RWPE1 (cell line): ENCODE measurements at regions not wholly inside any gene's neighbourhood (a gene's known extent, or its start where the extent isn't known, plus 50 kb on each side); places are given as distances from the start of the nearest gene placed in this dataset.

Experiments
- CTCF ChIA-PET: fragments of 350-600 bp; sonication (Branson Sonifier 250); formaldehyde crosslinking; extraction: SDS; loops from one replicate; lab custom pipeline; 2021; lab: Yijun Ruan, JAX
- POLR2A ChIA-PET: fragments of 400-600 bp; formaldehyde crosslinking; extraction: SDS; loops from one replicate; lab custom pipeline; 2020; ENCODE audit warnings: antibody characterized with exemption; ENCODE audit not compliant: low non-redundant PET; lab: Yijun Ruan, JAX
- DNase-seq: peaks from one replicate; pipeline ENCODE4 v3.0.0; 2012; ENCODE audit warnings: low spot score
- H3K27ac ChIP-seq: fragments of 450-650 bp; 2 replicates; pipeline ENCODE4 v1.5.1; 2017
- TF ChIP-seq, protein P1 (sequence below): fragments of 450-650 bp; conservative IDR thresholded peaks from 2 replicates; pipeline ENCODE4 v1.5.1; 2017; ENCODE audit warnings: low read depth, mild to moderate bottlenecking

GRCh38 chr14:32254952-32255679 lies 52.0 kb upstream of the RNU6-8 start:
- peak overlapping the region; percentile 64 for H3K27ac ChIP-seq
- ChIA-PET CTCF (interaction anchor here (0.5 to 2.2 kb wide), 26 partner anchors 10 to 919 kb away, joined by 3 to 11 read pairs (median 4); no protein-coding TSS in a partner anchor), POLR2A (no interaction called here)
- TF ChIP-seq, protein P1, sequence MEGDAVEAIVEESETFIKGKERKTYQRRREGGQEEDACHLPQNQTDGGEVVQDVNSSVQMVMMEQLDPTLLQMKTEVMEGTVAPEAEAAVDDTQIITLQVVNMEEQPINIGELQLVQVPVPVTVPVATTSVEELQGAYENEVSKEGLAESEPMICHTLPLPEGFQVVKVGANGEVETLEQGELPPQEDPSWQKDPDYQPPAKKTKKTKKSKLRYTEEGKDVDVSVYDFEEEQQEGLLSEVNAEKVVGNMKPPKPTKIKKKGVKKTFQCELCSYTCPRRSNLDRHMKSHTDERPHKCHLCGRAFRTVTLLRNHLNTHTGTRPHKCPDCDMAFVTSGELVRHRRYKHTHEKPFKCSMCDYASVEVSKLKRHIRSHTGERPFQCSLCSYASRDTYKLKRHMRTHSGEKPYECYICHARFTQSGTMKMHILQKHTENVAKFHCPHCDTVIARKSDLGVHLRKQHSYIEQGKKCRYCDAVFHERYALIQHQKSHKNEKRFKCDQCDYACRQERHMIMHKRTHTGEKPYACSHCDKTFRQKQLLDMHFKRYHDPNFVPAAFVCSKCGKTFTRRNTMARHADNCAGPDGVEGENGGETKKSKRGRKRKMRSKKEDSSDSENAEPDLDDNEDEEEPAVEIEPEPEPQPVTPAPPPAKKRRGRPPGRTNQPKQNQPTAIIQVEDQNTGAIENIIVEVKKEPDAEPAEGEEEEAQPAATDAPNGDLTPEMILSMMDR, result peak; percentile 75
- peak; percentile 53 for DNase-seq

DNA sequence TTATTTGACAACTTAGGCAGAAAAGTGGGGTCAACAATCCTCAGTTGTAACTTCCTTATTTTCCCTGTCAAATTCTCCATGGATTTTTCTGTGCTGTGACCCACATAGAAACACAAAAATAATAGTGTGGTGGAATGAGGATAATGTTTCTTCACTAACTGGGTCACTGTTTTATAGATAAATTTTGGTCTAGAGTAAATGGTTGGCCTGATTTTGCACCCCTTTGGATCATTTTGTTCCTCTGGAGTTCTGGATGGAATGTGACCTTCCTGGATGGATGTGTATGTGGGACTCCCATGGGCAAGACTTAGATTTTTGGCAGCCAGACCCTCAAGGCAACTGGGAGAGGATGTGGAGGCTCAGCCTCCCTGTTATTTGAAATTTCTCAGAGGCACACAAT lies 52.7 kb upstream of the RNU6-8 start:
- ChIA-PET POLR2A (interaction anchor here (1.0 kb wide), 1 partner anchor 179 kb away, joined by 3 read pairs; the partner anchor contains the start of gene ARHGAP5), CTCF (no interaction called here)
- no peak for DNase-seq
- TF ChIP-seq, protein P1, result no peak
- H3K27ac ChIP-seq, result no peak overlapping the region

DNA sequence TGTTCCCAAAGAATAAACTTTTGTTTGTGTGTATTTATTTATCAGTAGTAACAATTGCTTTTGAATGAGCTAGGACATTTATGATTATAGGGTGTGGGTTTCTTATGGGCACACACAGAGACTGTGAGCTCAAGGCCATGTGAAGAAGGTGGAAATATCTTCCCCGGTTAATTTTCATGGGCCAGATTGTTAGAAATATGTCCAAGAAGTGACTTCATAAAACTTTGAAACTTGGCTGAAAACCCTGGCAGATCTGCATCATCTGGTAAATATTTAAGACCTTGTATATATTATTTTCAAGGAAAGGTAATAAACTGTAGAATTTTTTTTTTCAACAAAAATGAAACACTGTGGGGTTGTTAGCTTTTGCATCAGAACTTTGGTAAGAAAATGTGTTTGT lies 53.5 kb upstream of the RNU6-8 start:
- H3K27ac ChIP-seq, result no peak overlapping the region
- POLR2A ChIA-PET, result interaction anchor here (1.0 kb wide), 1 partner anchor 180 kb away, joined by 3 read pairs; the partner anchor contains the start of gene ARHGAP5
- CTCF ChIA-PET, result interaction anchor here (1.0 kb wide), 1 partner anchor 55 kb away, joined by 4 read pairs; the partner anchor contains the start of gene RNU6-7
- TF ChIP-seq, protein P1, result no peak
- no peak for DNase-seq

DNA sequence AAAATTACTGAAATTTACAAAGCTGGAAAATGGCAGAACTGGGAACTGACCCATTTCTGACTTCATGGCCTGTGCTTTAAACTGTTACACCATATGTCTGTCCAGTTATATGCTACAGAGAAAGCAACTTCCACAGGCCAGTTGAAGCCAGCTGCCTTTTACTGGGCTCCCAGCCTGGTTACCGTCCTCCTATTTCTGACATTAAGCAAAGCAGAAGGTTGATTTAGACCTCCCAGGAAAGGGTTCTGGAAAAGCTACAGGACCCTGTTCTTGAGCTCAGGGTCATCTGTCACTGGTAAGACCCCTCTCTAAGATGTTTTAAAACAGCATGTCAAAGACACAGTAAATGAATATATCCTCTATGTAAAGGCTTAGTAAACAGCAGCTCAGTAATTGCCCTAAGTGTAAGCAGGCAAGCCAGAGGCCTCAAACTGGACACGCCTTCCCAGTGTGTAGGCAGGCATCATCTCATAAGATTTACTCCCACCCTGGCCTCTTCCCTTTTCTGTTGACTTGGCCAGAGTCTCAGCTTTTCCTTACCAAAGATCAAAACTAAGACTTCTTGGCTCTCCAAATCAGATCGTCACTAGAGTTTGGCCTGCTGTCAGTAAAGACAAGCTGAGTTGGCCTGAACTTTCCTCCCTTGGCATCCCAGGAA lies 55.4 kb upstream of the RNU6-8 start:
- no peak overlapping the region for H3K27ac ChIP-seq
- POLR2A ChIA-PET, result no interaction called here
- CTCF ChIA-PET, result interaction anchor here (0.6 to 1.2 kb wide), 4 partner anchors 112 to 302 kb away, joined by 3 to 5 read pairs (median 5); no protein-coding TSS in a partner anchor
- no peak for DNase-seq
- TF ChIP-seq, protein P1, result no peak

- no peak overlapping the region for H3K27ac ChIP-seq
- POLR2A ChIA-PET, result no interaction called here
- peak; percentile 74 for DNase-seq
- TF ChIP-seq, protein P1, result no peak
- CTCF ChIA-PET, result interaction anchor here (0.6 to 1.2 kb wide), 3 partner anchors 141 to 301 kb away, joined by 3 to 5 read pairs (median 3); no protein-coding TSS in a partner anchor
These were observed 56.4 kb upstream of the RNU6-8 start for GRCh38 chr14:32259368-32260013.
